Panc1 (cell line): ENCODE measurements at regions not wholly inside any gene's neighbourhood (a gene's known extent, or its start where the extent isn't known, plus 50 kb on each side); places are given as distances from the start of the nearest gene placed in this dataset.

Experiments
- ATAC-seq: fragments of 200-7000 bp; cut with Tn5 transposase; 2 replicates; pipeline ENCODE4 v1.9.1; 2020; ENCODE audit warnings: mild to moderate bottlenecking, moderate library complexity
- BruUV-seq: library from RNA; stranded (reverse); fragments of 400-500 nt; replicated peaks from 2 replicates; lab custom pipeline; 2021; lab: Mats Ljungman, UMichigan
- CTCF ChIA-PET: fragments of 300-600 bp; sonication (Branson Sonifier 250); formaldehyde crosslinking; loops from one replicate; lab custom pipeline; 2022; ENCODE audit warnings: antibody characterized with exemption; lab: Charles Lee
- POLR2A ChIA-PET: fragments of 300-600 bp; sonication (Branson Sonifier 250); formaldehyde crosslinking; loops from one replicate; lab custom pipeline; 2022; ENCODE audit warnings: antibody characterized with exemption; lab: Charles Lee
- DNase-seq: peaks from one replicate; pipeline ENCODE4 v3.0.0-alpha.2; 2010; ENCODE audit warnings: low read depth, low spot score
- H3K27ac ChIP-seq: 2 replicates; pipeline ENCODE4 v1.5.1; 2011; ENCODE audit warnings: mild to moderate bottlenecking, low read length, inconsistent platforms
- H3K27me3 ChIP-seq: fragments of 200-500 bp; sonication (Bioruptor generic); 2 replicates; pipeline ENCODE4 v1.6.0; 2014; ENCODE audit warnings: low read length, inconsistent platforms; ENCODE audit not compliant: control insufficient read depth, insufficient read depth
- H3K36me3 ChIP-seq: fragments of 200-500 bp; sonication (Bioruptor generic); 2 replicates; pipeline ENCODE4 v1.5.1; 2014; ENCODE audit warnings: inconsistent platforms, mild to moderate bottlenecking, low read length, moderate library complexity; ENCODE audit not compliant: control insufficient read depth, insufficient read depth
- H3K4me1 ChIP-seq: 2 replicates; pipeline ENCODE4 v1.5.1; 2011; ENCODE audit warnings: inconsistent platforms, mild to moderate bottlenecking, low read length, moderate library complexity; ENCODE audit not compliant: control insufficient read depth, insufficient read depth
- H3K4me3 ChIP-seq, 2 experiments: 2 replicates each; pipeline ENCODE4 v1.5.1; 2011 to 2012; ENCODE audit warnings: low read depth in 2 of 2, low read length in 2 of 2, mild to moderate bottlenecking in 2 of 2, inconsistent platforms in 1 of 2, moderate library complexity in 1 of 2
- H3K9me3 ChIP-seq: fragments of 200-500 bp; sonication (Bioruptor generic); 2 replicates; pipeline ENCODE4 v1.5.1; 2014; ENCODE audit warnings: low read depth, mild to moderate bottlenecking, inconsistent platforms, low read length, moderate library complexity; ENCODE audit not compliant: control insufficient read depth, insufficient read depth
- CTCF ChIP-seq: fragments of 450-650 bp; IDR thresholded peaks from 2 replicates; pipeline ENCODE4 v1.5.1; 2017; ENCODE audit warnings: mild to moderate bottlenecking
- POLR2AphosphoS5 ChIP-seq: IDR thresholded peaks from 2 replicates; pipeline ENCODE4 v1.6.1; 2012; ENCODE audit warnings: mild to moderate bottlenecking, low read depth, low read length, moderate library complexity
- SIN3A ChIP-seq: IDR thresholded peaks from 2 replicates; pipeline ENCODE4 v1.6.1; 2012; ENCODE audit warnings: low read depth, mild to moderate bottlenecking, low read length, moderate library complexity, borderline replicate concordance; ENCODE audit not compliant: insufficient read depth
- TCF7L2 ChIP-seq: IDR thresholded peaks from 2 replicates; pipeline ENCODE4 v1.6.1; 2011; ENCODE audit warnings: mild to moderate bottlenecking, low read depth, low read length, inconsistent platforms
- in situ Hi-C: cut with HindIII; loops from 2 replicates; pipeline ENCODE4 v1.10.0; 2016; ENCODE audit warnings: low sequenced_read_pairs, low pct_unique_long_range_greater_than_20kb
- intact Hi-C: fragments of 100-400 bp; cut with micrococcal nuclease; formaldehyde crosslinking; loops from one replicate; pipeline ENCODE4 v1.10.0; 2022; ENCODE audit not compliant: unreplicated experiment
- TF ChIP-seq, protein P1 (sequence below), 2 experiments: IDR thresholded peaks; 2 replicates each; pipeline ENCODE4 v1.6.1; 2011 to 2012; ENCODE audit warnings: low read depth in 2 of 2, control low read depth in 1 of 2, low read length in 1 of 2, mild to moderate bottlenecking in 1 of 2, moderate library complexity in 1 of 2; ENCODE audit not compliant: insufficient read depth in 1 of 2

- H3K4me3 ChIP-seq, result no peak overlapping the region
- H3K27ac ChIP-seq, result no peak overlapping the region
- no peak for TF ChIP-seq POLR2AphosphoS5
- TF ChIP-seq, protein P1, sequence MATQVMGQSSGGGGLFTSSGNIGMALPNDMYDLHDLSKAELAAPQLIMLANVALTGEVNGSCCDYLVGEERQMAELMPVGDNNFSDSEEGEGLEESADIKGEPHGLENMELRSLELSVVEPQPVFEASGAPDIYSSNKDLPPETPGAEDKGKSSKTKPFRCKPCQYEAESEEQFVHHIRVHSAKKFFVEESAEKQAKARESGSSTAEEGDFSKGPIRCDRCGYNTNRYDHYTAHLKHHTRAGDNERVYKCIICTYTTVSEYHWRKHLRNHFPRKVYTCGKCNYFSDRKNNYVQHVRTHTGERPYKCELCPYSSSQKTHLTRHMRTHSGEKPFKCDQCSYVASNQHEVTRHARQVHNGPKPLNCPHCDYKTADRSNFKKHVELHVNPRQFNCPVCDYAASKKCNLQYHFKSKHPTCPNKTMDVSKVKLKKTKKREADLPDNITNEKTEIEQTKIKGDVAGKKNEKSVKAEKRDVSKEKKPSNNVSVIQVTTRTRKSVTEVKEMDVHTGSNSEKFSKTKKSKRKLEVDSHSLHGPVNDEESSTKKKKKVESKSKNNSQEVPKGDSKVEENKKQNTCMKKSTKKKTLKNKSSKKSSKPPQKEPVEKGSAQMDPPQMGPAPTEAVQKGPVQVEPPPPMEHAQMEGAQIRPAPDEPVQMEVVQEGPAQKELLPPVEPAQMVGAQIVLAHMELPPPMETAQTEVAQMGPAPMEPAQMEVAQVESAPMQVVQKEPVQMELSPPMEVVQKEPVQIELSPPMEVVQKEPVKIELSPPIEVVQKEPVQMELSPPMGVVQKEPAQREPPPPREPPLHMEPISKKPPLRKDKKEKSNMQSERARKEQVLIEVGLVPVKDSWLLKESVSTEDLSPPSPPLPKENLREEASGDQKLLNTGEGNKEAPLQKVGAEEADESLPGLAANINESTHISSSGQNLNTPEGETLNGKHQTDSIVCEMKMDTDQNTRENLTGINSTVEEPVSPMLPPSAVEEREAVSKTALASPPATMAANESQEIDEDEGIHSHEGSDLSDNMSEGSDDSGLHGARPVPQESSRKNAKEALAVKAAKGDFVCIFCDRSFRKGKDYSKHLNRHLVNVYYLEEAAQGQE (IDR thresholded peaks at IDR 0.05; ENCODE audit: insufficient read depth in 1 of 2, low read depth in 2 of 2, low read length in 1 of 2), result no peak
- no peak for TF ChIP-seq SIN3A
- TF ChIP-seq CTCF, result no peak
- no peak for TF ChIP-seq TCF7L2
- ATAC-seq (no peak), DNase-seq (no peak)
- in situ Hi-C loops (no loop called here), intact Hi-C loops (no loop called here)
- H3K4me1 ChIP-seq, result no peaks in the 10 kb centered on the region
- CTCF ChIA-PET, result no interaction called here
- H3K27me3 ChIP-seq, result no peaks in the 10 kb centered on the region
- no TSS peak for BruUV-seq
- POLR2A ChIA-PET, result no interaction called here
- H3K36me3 ChIP-seq, result no peaks in the 10 kb centered on the region
- H3K9me3 ChIP-seq, result peaks cover 4% of the 10 kb centered on the region; the same call in 1 of the 2 replicates
Observed at GRCh38 chr18:2213905-2214304, 357.4 kb downstream of the METTL4 start.

- in situ Hi-C loops (no loop called here), intact Hi-C loops (no loop called here)
- Histone ChIP-seq H3K36me3 (no peaks in the 10 kb centered on the region), H3K9me3 (peaks cover 4% of the 10 kb centered on the region; the same call in 1 of the 2 replicates), H3K27me3 (no peaks in the 10 kb centered on the region), H3K4me1 (no peaks in the 10 kb centered on the region), H3K27ac (no peak overlapping the region), H3K4me3 (no peak overlapping the region)
- TF ChIP-seq POLR2AphosphoS5, result no peak
- TF ChIP-seq, protein P1 (IDR thresholded peaks at IDR 0.05; ENCODE audit: insufficient read depth in 1 of 2, low read depth in 2 of 2, low read length in 1 of 2), result no peak
- TF ChIP-seq TCF7L2, result no peak
- no peak for TF ChIP-seq CTCF
- no peak for TF ChIP-seq SIN3A
- ChIA-PET POLR2A (no interaction called here), CTCF (no interaction called here)
- no TSS peak for BruUV-seq
- ATAC-seq (no peak), DNase-seq (no peak)
Observed at GRCh38 chr18:2217356-2217755, 353.9 kb downstream of the METTL4 start.
